ENCODE measurements at regions not wholly inside any gene's neighbourhood (a gene's known extent, or its start where the extent isn't known, plus 50 kb on each side); places are given as distances from the start of the nearest gene placed in this dataset.

DNA sequence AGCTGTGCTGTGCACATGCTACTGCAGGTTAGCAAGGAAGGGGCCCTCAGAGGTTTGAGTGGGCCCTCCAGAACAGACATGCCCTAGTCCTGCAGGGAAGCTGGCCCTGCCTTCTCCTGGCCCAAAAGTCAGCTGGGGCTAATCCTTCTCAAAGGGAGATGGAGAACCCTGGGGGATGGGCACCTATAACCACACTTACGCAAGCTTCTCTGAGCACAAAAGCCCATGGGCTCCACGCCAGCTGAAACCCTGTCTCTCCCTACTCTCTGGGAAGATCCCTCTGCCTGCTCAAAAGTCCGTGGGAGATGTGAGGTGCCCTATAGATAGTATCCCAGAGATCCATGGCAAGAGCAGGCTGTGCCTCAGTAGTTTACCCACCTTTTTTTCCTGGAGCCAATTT lies 58.9 kb upstream of the DKK2 start:
- no peak for DNase-seq

- no peak for DNase-seq
Observed at GRCh38 chr4:107094332-107094731, 58.2 kb upstream of the DKK2 start.
